ENCODE measurements at regions not wholly inside any gene's neighbourhood (a gene's known extent, or its start where the extent isn't known, plus 50 kb on each side); places are given as distances from the start of the nearest gene placed in this dataset.

- DNase-seq: no peak
- TF ChIP-seq, protein P1, sequence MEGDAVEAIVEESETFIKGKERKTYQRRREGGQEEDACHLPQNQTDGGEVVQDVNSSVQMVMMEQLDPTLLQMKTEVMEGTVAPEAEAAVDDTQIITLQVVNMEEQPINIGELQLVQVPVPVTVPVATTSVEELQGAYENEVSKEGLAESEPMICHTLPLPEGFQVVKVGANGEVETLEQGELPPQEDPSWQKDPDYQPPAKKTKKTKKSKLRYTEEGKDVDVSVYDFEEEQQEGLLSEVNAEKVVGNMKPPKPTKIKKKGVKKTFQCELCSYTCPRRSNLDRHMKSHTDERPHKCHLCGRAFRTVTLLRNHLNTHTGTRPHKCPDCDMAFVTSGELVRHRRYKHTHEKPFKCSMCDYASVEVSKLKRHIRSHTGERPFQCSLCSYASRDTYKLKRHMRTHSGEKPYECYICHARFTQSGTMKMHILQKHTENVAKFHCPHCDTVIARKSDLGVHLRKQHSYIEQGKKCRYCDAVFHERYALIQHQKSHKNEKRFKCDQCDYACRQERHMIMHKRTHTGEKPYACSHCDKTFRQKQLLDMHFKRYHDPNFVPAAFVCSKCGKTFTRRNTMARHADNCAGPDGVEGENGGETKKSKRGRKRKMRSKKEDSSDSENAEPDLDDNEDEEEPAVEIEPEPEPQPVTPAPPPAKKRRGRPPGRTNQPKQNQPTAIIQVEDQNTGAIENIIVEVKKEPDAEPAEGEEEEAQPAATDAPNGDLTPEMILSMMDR (IDR thresholded peaks at IDR 0.05; ENCODE audit: low read depth, low read length, missing control alignments): no peak
- Histone ChIP-seq H3K27me3 (replicated peaks) (no peaks in the 10 kb centered on the region), H3K27ac (no peak overlapping the region), H3K4me3 (ENCODE audit: low read depth, low read length) (no peak overlapping the region), H3K36me3 (replicated peaks) (no peaks in the 10 kb centered on the region)
- in situ Hi-C loops (cut with HindIII; ENCODE audit: low pct_ligation_motif_present, low sequenced_read_pairs): no loop called here
Observed at GRCh38 chr1:55937840-55938375, 641.5 kb downstream of the PLPP3 start.

DNA sequence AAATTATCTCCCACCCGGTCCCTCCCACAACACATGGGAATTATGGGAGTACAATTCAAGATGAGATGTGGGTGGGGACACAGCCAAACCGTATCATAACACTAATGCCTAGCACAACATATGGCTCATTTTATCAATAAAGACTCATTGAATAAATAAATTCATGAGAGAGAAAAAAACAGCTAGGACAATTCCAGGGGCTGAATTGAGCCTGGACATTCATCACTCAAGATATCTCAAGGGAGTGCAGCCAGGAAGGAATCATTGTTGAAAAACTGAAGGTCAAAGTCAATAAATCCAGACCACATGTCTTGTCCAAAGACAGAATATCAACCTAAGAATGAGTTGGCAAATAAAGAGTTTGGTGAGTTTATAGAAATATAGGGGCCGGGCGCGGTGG, 644.1 kb downstream of the PLPP3 start:
- TF ChIP-seq, protein P1 (IDR thresholded peaks at IDR 0.05; ENCODE audit: low read depth, low read length, missing control alignments): no peak
- H3K27me3 ChIP-seq (replicated peaks): no peaks in the 10 kb centered on the region
- H3K36me3 ChIP-seq (replicated peaks): no peaks in the 10 kb centered on the region
- no peak overlapping the region for H3K4me3 ChIP-seq (ENCODE audit: low read depth, low read length)
- no peak for DNase-seq
- in situ Hi-C loops (cut with HindIII; ENCODE audit: low pct_ligation_motif_present, low sequenced_read_pairs): no loop called here
- H3K27ac ChIP-seq: no peak overlapping the region

GRCh38 chr1:55932402-55932801, 647.0 kb downstream of the PLPP3 start:
- in situ Hi-C loops (cut with HindIII; ENCODE audit: low pct_ligation_motif_present, low sequenced_read_pairs): no loop called here
- TF ChIP-seq, protein P1 (IDR thresholded peaks at IDR 0.05; ENCODE audit: low read depth, low read length, missing control alignments): no peak
- no peak overlapping the region for H3K4me3 ChIP-seq (ENCODE audit: low read depth, low read length)
- no peaks in the 10 kb centered on the region for H3K27me3 ChIP-seq (replicated peaks)
- DNase-seq: no peak
- no peak overlapping the region for H3K27ac ChIP-seq
- no peaks in the 10 kb centered on the region for H3K36me3 ChIP-seq (replicated peaks)

- in situ Hi-C loops (cut with HindIII; ENCODE audit: low pct_ligation_motif_present, low sequenced_read_pairs): no loop called here
- no peaks in the 10 kb centered on the region for H3K27me3 ChIP-seq (replicated peaks)
- H3K4me3 ChIP-seq (ENCODE audit: low read depth, low read length): no peak overlapping the region
- TF ChIP-seq, protein P1 (IDR thresholded peaks at IDR 0.05; ENCODE audit: low read depth, low read length, missing control alignments): no peak
- no peaks in the 10 kb centered on the region for H3K36me3 ChIP-seq (replicated peaks)
- DNase-seq: no peak
- H3K27ac ChIP-seq: no peak overlapping the region
Observed at GRCh38 chr1:55931081-55931940, 648.1 kb downstream of the PLPP3 start.

DNA sequence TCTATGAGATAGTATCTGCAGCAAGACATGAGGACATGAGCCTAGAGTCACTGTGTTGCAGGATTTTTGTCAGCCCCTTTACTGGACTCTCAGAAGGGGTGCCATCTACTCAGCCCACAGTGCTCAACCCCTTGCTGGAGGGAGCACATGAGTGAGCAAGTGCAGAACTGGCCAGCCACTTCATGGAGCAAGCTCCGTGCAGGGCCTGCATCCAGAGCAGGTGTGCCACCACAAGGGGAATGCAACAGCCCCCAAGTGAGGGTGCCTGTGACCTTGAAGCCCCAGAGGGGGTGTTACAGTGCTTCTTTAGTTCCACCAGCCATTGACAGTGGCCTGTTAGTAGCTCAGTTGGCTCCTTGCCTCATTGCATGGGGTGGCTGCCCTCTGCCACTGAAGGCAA, 649.7 kb downstream of the PLPP3 start:
- DNase-seq: no peak
- in situ Hi-C loops (cut with HindIII; ENCODE audit: low pct_ligation_motif_present, low sequenced_read_pairs): no loop called here
- TF ChIP-seq, protein P1 (IDR thresholded peaks at IDR 0.05; ENCODE audit: low read depth, low read length, missing control alignments): no peak
- no peak overlapping the region for H3K4me3 ChIP-seq (ENCODE audit: low read depth, low read length)
- H3K27me3 ChIP-seq (replicated peaks): no peaks in the 10 kb centered on the region
- no peak overlapping the region for H3K27ac ChIP-seq
- H3K36me3 ChIP-seq (replicated peaks): no peaks in the 10 kb centered on the region
